ENCODE measurements at regions not wholly inside any gene's neighbourhood (a gene's known extent, or its start where the extent isn't known, plus 50 kb on each side); places are given as distances from the start of the nearest gene placed in this dataset.

GRCh38 chr14:65308536-65308935, 104.0 kb upstream of the FUT8 start:
- TF ChIP-seq CTCF (IDR thresholded peaks at IDR 0.05; ENCODE audit: insufficient read depth, low read length, poor library complexity, severe bottlenecking) (no peak), EZH2phosphoT487 (conservative IDR thresholded peaks at IDR 0.05; ENCODE audit: low read length) (no peak)
- H3K79me2 ChIP-seq (ENCODE audit: insufficient read depth, low read length) = no peaks in the 10 kb centered on the region
- H3K9me2 ChIP-seq (replicated peaks; ENCODE audit: insufficient read depth, low read length) = no peaks in the 10 kb centered on the region
- H3K9me3 ChIP-seq (ENCODE audit: insufficient read depth, low read length) = no peaks in the 10 kb centered on the region
- no peak overlapping the region for H3K4me2 ChIP-seq (ENCODE audit: low read depth, low read length, poor library complexity, severe bottlenecking)
- no peak overlapping the region for H3K9ac ChIP-seq (ENCODE audit: low read length)
- no peak overlapping the region for H2AFZ ChIP-seq (ENCODE audit: low read depth, low read length, severe bottlenecking)
- peaks cover 26% of the 10 kb centered on the region for H3F3A ChIP-seq (ENCODE audit: insufficient read depth)
- H3K27me3 ChIP-seq (ENCODE audit: low read length) = no peaks in the 10 kb centered on the region
- H3K36me3 ChIP-seq (ENCODE audit: low read length) = no peaks in the 10 kb centered on the region
- H4K20me1 ChIP-seq (ENCODE audit: low read depth, low read length) = no peaks in the 10 kb centered on the region
- no peak overlapping the region for H3K4me3 ChIP-seq (ENCODE audit: insufficient read depth, low read length, poor library complexity, severe bottlenecking)
- H3K27ac ChIP-seq (ENCODE audit: low read depth, low read length) = no peak overlapping the region

- Histone ChIP-seq H3K9me2 (replicated peaks; ENCODE audit: insufficient read depth, low read length) (no peaks in the 10 kb centered on the region), H3K27me3 (ENCODE audit: low read length) (no peaks in the 10 kb centered on the region), H3K9ac (ENCODE audit: low read length) (no peak overlapping the region), H4K20me1 (ENCODE audit: low read depth, low read length) (no peaks in the 10 kb centered on the region), H3K27ac (ENCODE audit: low read depth, low read length) (no peak overlapping the region), H3F3A (ENCODE audit: insufficient read depth) (peaks cover 11% of the 10 kb centered on the region; the same call in 1 of the 2 replicates), H3K9me3 (ENCODE audit: insufficient read depth, low read length) (no peaks in the 10 kb centered on the region), H3K4me3 (ENCODE audit: insufficient read depth, low read length, poor library complexity, severe bottlenecking) (no peak overlapping the region), H3K36me3 (ENCODE audit: low read length) (no peaks in the 10 kb centered on the region), H3K4me2 (ENCODE audit: low read depth, low read length, poor library complexity, severe bottlenecking) (no peak overlapping the region), H2AFZ (ENCODE audit: low read depth, low read length, severe bottlenecking) (no peak overlapping the region), H3K79me2 (ENCODE audit: insufficient read depth, low read length) (no peaks in the 10 kb centered on the region)
- TF ChIP-seq EZH2phosphoT487 (conservative IDR thresholded peaks at IDR 0.05; ENCODE audit: low read length) (no peak), CTCF (IDR thresholded peaks at IDR 0.05; ENCODE audit: insufficient read depth, low read length, poor library complexity, severe bottlenecking) (no peak)
Observed at GRCh38 chr14:65310568-65310967, 102.0 kb upstream of the FUT8 start.

GRCh38 chr14:65312859-65313258, 99.7 kb upstream of the FUT8 start:
- TF ChIP-seq CTCF (IDR thresholded peaks at IDR 0.05; ENCODE audit: insufficient read depth, low read length, poor library complexity, severe bottlenecking) = no peak
- no peak for TF ChIP-seq EZH2phosphoT487 (conservative IDR thresholded peaks at IDR 0.05; ENCODE audit: low read length)
- no peaks in the 10 kb centered on the region for H3K36me3 ChIP-seq (ENCODE audit: low read length)
- no peak overlapping the region for H3K4me3 ChIP-seq (ENCODE audit: insufficient read depth, low read length, poor library complexity, severe bottlenecking)
- H3F3A ChIP-seq (ENCODE audit: insufficient read depth) = no peaks in the 10 kb centered on the region
- H3K27me3 ChIP-seq (ENCODE audit: low read length) = no peaks in the 10 kb centered on the region
- no peaks in the 10 kb centered on the region for H3K9me2 ChIP-seq (replicated peaks; ENCODE audit: insufficient read depth, low read length)
- no peaks in the 10 kb centered on the region for H3K9me3 ChIP-seq (ENCODE audit: insufficient read depth, low read length)
- H2AFZ ChIP-seq (ENCODE audit: low read depth, low read length, severe bottlenecking) = no peak overlapping the region
- no peaks in the 10 kb centered on the region for H3K79me2 ChIP-seq (ENCODE audit: insufficient read depth, low read length)
- H3K9ac ChIP-seq (ENCODE audit: low read length) = no peak overlapping the region
- no peak overlapping the region for H3K27ac ChIP-seq (ENCODE audit: low read depth, low read length)
- H3K4me2 ChIP-seq (ENCODE audit: low read depth, low read length, poor library complexity, severe bottlenecking) = no peak overlapping the region
- H4K20me1 ChIP-seq (ENCODE audit: low read depth, low read length) = no peaks in the 10 kb centered on the region

All from SU-DHL-6 (cell line).